ENCODE measurements at regions not wholly inside any gene's neighbourhood (a gene's known extent, or its start where the extent isn't known, plus 50 kb on each side); places are given as distances from the start of the nearest gene placed in this dataset.

DNA sequence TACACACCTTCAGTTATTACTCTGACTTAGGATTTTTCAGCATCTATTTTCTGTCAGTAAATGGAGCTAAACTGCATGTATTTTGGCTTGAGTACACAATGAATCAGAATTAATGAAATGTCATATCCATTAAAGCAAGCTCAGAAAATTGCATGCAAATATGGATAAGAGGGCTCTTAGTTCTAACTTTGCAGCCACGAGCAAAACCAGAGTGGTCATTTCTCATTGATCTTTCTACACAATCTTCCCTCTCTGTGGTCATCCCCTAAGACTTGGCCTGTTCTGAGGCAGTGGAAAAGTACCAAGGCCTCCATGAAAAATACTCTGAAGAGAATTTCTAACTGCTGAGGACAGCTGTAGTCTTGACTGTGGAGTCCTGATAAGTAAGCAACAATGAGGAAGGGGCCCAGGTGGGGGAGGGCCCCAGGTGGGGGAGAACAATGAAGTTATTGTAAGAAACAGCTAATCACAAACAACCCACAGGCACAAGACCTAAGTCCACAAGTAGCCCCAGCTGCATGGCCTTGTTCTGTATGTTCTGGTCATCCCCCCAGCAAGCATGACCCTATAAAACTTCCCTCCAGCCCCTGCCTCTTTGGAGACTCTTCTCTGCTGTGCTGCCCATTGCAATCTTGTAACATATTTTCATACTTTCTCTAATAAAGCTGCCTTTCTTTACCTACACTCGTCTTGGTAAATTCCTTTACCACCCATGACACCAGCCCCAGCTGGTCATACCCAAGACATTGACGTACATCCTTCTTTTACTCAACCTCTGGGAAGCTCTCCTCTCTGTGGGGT is 230.3 kb downstream of the TDRD15 start:
- H3K4me1 Mint-ChIP-seq: peaks cover 13% of the 10 kb centered on the region

DNA sequence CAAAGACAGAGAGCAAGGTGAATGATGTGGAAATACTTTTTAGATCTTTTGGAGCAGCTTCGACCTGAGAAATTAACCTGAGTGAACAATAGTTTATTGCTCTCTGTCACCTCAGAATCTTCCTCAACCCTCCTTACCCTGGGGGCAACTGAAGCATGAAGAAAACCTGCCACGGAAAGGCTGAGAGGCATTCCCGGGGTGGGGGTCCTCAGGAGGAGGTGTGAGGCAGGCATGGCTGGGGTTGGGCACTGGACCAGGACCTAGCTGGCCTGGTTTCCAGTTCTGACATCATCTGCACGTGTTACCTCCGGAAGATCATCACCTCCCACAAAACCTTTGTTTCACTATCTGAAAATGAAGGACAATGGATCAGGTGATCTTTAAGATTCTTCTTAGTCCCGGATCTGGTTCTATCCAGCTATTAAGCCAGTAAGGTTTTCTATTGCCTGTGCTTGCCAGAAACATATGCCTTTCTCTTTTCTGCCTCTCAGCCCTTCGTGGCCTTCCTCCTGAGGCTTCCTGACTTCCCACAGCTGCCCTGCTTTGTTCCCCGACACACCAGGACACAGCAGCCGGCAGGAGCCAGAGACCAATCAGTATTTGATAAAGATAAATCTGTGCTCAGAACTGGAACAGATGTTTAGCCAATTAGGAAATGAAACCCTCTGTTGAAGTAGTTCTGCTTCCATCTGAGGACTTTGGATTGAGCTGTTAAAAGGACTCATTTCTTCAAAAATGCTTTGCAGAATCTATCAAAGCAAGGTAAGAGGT is 232.5 kb downstream of the TDRD15 start:
- Histone ChIP-seq H3K79me2 (ENCODE audit: low read depth) (no peaks in the 10 kb centered on the region), H3K4me2 (no peak overlapping the region), H3K4me1 (peaks cover 8% of the 10 kb centered on the region), H3K4me3 (no peak overlapping the region), H3K9ac (no peak overlapping the region), H3K27ac (no peak overlapping the region), H3K9me3 (ENCODE audit: low read depth) (peaks cover 6% of the 10 kb centered on the region), H3F3A (ENCODE audit: low read depth) (no peaks in the 10 kb centered on the region), H4K20me1 (ENCODE audit: low read depth) (no peaks in the 10 kb centered on the region), H3K27me3 (no peaks in the 10 kb centered on the region), H3K36me3 (no peaks in the 10 kb centered on the region), H2AFZ (replicated peaks) (peak overlapping the region; percentile 60)
- Mint-ChIP-seq H3K9me3 (peaks cover 14% of the 10 kb centered on the region), H3K27me3 (ENCODE audit: insufficient read depth, low read depth) (peaks cover 2% of the 10 kb centered on the region), H3K27ac (no peak overlapping the region), H3K4me3 (no peak overlapping the region), H3K36me3 (no peaks in the 10 kb centered on the region), H3K4me1 (peaks cover 14% of the 10 kb centered on the region)
- TF ChIP-seq EZH2 (IDR thresholded peaks at IDR 0.05) (no peak), EZH2phosphoT487 (IDR thresholded peaks at IDR 0.05) (no peak)
- TF ChIP-seq, protein P1, sequence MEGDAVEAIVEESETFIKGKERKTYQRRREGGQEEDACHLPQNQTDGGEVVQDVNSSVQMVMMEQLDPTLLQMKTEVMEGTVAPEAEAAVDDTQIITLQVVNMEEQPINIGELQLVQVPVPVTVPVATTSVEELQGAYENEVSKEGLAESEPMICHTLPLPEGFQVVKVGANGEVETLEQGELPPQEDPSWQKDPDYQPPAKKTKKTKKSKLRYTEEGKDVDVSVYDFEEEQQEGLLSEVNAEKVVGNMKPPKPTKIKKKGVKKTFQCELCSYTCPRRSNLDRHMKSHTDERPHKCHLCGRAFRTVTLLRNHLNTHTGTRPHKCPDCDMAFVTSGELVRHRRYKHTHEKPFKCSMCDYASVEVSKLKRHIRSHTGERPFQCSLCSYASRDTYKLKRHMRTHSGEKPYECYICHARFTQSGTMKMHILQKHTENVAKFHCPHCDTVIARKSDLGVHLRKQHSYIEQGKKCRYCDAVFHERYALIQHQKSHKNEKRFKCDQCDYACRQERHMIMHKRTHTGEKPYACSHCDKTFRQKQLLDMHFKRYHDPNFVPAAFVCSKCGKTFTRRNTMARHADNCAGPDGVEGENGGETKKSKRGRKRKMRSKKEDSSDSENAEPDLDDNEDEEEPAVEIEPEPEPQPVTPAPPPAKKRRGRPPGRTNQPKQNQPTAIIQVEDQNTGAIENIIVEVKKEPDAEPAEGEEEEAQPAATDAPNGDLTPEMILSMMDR (IDR thresholded peaks at IDR 0.05): no peak
- no peak for DNase-seq (ENCODE audit: low spot score)

More for the DNA sequence above, 230.3 kb downstream of the TDRD15 start:
- H3K4me2 ChIP-seq: no peak overlapping the region
- Mint-ChIP-seq H3K9me3 (peaks cover 14% of the 10 kb centered on the region), H3K27me3 (ENCODE audit: insufficient read depth, low read depth) (peaks cover 4% of the 10 kb centered on the region), H3K4me3 (no peak overlapping the region), H3K27ac (no peak overlapping the region), H3K36me3 (no peaks in the 10 kb centered on the region)
- no peaks in the 10 kb centered on the region for H4K20me1 ChIP-seq (ENCODE audit: low read depth)
- no peak overlapping the region for H3K4me3 ChIP-seq
- no peaks in the 10 kb centered on the region for H3K79me2 ChIP-seq (ENCODE audit: low read depth)
- H3K9ac ChIP-seq: no peak overlapping the region
- no peaks in the 10 kb centered on the region for H3K27me3 ChIP-seq
- H3K36me3 ChIP-seq: no peaks in the 10 kb centered on the region
- H3F3A ChIP-seq (ENCODE audit: low read depth): no peaks in the 10 kb centered on the region
- peaks cover 8% of the 10 kb centered on the region for H3K4me1 ChIP-seq
- TF ChIP-seq EZH2 (IDR thresholded peaks at IDR 0.05) (no peak), EZH2phosphoT487 (IDR thresholded peaks at IDR 0.05) (no peak)
- TF ChIP-seq, protein P1 (IDR thresholded peaks at IDR 0.05): no peak
- DNase-seq (ENCODE audit: low spot score): no peak
- H2AFZ ChIP-seq (replicated peaks): no peak overlapping the region
- H3K9me3 ChIP-seq (ENCODE audit: low read depth): peaks cover 6% of the 10 kb centered on the region
- H3K27ac ChIP-seq: no peak overlapping the region

DNA sequence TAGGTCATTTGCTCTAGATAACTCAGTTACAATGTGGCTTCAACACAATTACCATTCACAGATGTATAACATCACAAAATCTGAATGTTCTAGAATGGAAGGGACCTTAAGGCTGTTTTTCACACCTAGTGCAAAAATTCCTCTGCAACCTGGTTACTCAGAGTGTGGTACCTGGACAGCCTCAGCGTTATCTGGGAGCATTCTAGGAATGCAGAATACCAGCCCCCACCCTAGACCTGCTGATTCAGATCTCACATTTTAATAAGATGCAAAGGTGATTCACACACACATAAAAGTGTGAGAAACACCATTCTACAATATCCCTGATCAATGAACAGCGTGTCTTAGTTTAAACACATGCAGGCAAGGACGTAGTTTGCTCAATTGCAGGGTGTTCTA is 233.1 kb downstream of the TDRD15 start:
- peaks cover 8% of the 10 kb centered on the region for H3K4me1 ChIP-seq
- no peak overlapping the region for H3K4me3 Mint-ChIP-seq
- no peak for DNase-seq (ENCODE audit: low spot score)

More for the DNA sequence above, 233.1 kb downstream of the TDRD15 start:
- no peaks in the 10 kb centered on the region for H3F3A ChIP-seq (ENCODE audit: low read depth)
- H3K36me3 ChIP-seq: no peaks in the 10 kb centered on the region
- H4K20me1 ChIP-seq (ENCODE audit: low read depth): no peaks in the 10 kb centered on the region
- TF ChIP-seq EZH2phosphoT487 (IDR thresholded peaks at IDR 0.05) (no peak), EZH2 (IDR thresholded peaks at IDR 0.05) (no peak)
- TF ChIP-seq, protein P1 (IDR thresholded peaks at IDR 0.05): no peak
- H3K4me3 ChIP-seq: no peak overlapping the region
- Mint-ChIP-seq H3K36me3 (no peaks in the 10 kb centered on the region), H3K27me3 (ENCODE audit: insufficient read depth, low read depth) (peaks cover 2% of the 10 kb centered on the region), H3K4me1 (peaks cover 14% of the 10 kb centered on the region), H3K27ac (no peak overlapping the region), H3K9me3 (peaks cover 14% of the 10 kb centered on the region)
- no peaks in the 10 kb centered on the region for H3K27me3 ChIP-seq
- no peaks in the 10 kb centered on the region for H3K79me2 ChIP-seq (ENCODE audit: low read depth)
- H3K27ac ChIP-seq: no peak overlapping the region
- peak overlapping the region; percentile 60 for H2AFZ ChIP-seq (replicated peaks)
- H3K4me2 ChIP-seq: no peak overlapping the region
- no peak overlapping the region for H3K9ac ChIP-seq
- H3K9me3 ChIP-seq (ENCODE audit: low read depth): peaks cover 6% of the 10 kb centered on the region
